Ishikawa (cell line): ENCODE measurements at regions not wholly inside any gene's neighbourhood (a gene's known extent, or its start where the extent isn't known, plus 50 kb on each side); places are given as distances from the start of the nearest gene placed in this dataset.

Source experiments
- CREB1 ChIP-seq: IDR thresholded peaks from 2 replicates; pipeline ENCODE4 v1.6.1; 2012; ENCODE audit warnings: low read depth
- RAD21 ChIP-seq: IDR thresholded peaks from 2 replicates; pipeline ENCODE4 v1.6.1; 2012; ENCODE audit warnings: low read depth
- REST ChIP-seq: IDR thresholded peaks from 2 replicates; pipeline ENCODE4 v1.6.1; 2012; ENCODE audit warnings: low read depth, mild to moderate bottlenecking
- TAF1 ChIP-seq: IDR thresholded peaks from 2 replicates; pipeline ENCODE4 v1.6.1; 2012; ENCODE audit warnings: low read depth, mild to moderate bottlenecking

DNA sequence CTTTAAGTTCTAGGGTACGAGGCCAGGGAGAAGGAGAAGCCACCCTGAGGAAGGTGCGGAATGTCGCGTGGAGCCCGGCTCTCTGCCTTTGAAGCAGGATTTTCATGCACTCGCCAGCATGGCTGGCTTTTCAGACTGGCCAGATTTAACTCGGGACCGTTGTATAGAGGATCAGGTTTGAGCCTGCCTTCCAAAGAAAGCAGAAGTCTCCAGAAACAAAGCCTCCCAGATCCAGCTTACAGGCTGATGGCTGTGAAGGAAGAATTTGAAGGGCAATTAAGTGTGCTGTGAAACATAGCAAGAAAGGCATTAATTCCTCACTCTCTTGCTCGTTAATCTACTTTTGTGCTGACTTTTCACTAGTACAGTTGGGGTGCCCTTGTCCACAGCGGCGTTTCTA lies 140.2 kb downstream of the SOX1 start:
- no peak for TF ChIP-seq TAF1
- no peak for TF ChIP-seq CREB1
- TF ChIP-seq RAD21 = no peak
- no peak for TF ChIP-seq REST
